Neuronal stem cell (in vitro differentiated cells): ENCODE measurements at regions not wholly inside any gene's neighbourhood (a gene's known extent, or its start where the extent isn't known, plus 50 kb on each side); places are given as distances from the start of the nearest gene placed in this dataset.

ENCODE experiments used
- DNase-seq: peaks from one replicate; pipeline ENCODE4 v3.0.0-alpha.2; 2013; ENCODE audit warnings: low spot score
- H2AFZ ChIP-seq: one replicate; pipeline ENCODE4 v1.6.1; 2013; ENCODE audit warnings: mild to moderate bottlenecking, low read length, inconsistent platforms
- H2AK5ac ChIP-seq: 2 replicates; pipeline ENCODE4 v1.6.1; 2013; ENCODE audit warnings: low read depth, mild to moderate bottlenecking, inconsistent platforms, low read length, moderate library complexity, mixed read lengths
- H2BK120ac ChIP-seq: 2 replicates; pipeline ENCODE4 v1.6.1; 2013; ENCODE audit warnings: low read depth, mild to moderate bottlenecking, inconsistent platforms, low read length, moderate library complexity, mixed read lengths
- H2BK12ac ChIP-seq: one replicate; pipeline ENCODE4 v1.6.1; 2013; ENCODE audit warnings: low read length, inconsistent platforms
- H2BK15ac ChIP-seq: 2 replicates; pipeline ENCODE4 v1.6.1; 2013; ENCODE audit warnings: mild to moderate bottlenecking, low read length, inconsistent platforms, mixed read lengths
- H2BK5ac ChIP-seq: one replicate; pipeline ENCODE4 v1.6.1; 2013; ENCODE audit warnings: inconsistent platforms, mild to moderate bottlenecking, low read length, moderate library complexity
- H3K14ac ChIP-seq: one replicate; pipeline ENCODE4 v1.6.1; 2013; ENCODE audit warnings: low read length, inconsistent platforms
- H3K18ac ChIP-seq: 2 replicates; pipeline ENCODE4 v1.6.1; 2013; ENCODE audit warnings: low read length, inconsistent platforms
- H3K23ac ChIP-seq: 2 replicates; pipeline ENCODE4 v1.6.1; 2013; ENCODE audit warnings: low read depth, mild to moderate bottlenecking, mixed read lengths, low read length, inconsistent platforms; ENCODE audit not compliant: poor library complexity
- H3K27ac ChIP-seq: replicated peaks from 3 replicates; pipeline ENCODE4 v1.5.1; 2013; ENCODE audit warnings: low read length, inconsistent platforms
- H3K27me3 ChIP-seq, 3 experiments: 2 replicates each; pipeline ENCODE4 v1.6.1; 2013; ENCODE audit warnings: low read length in 3 of 3, mild to moderate bottlenecking in 2 of 3, inconsistent platforms in 1 of 3, low read depth in 1 of 3, mixed read lengths in 1 of 3, moderate library complexity in 1 of 3; ENCODE audit not compliant: control insufficient read depth in 3 of 3, insufficient read depth in 3 of 3
- H3K36me3 ChIP-seq, 2 donors: replicated peaks in 1 of 2; 2 replicates each; pipeline ENCODE4 v1.6.1; 2013; ENCODE audit warnings: low read length in 2 of 2; ENCODE audit not compliant: control insufficient read depth in 2 of 2, insufficient read depth in 2 of 2
- H3K4ac ChIP-seq: 2 replicates; pipeline ENCODE4 v1.6.1; 2013; ENCODE audit warnings: inconsistent platforms, mild to moderate bottlenecking, low read length, moderate library complexity
- H3K4me1 ChIP-seq, 2 donors: 1 replicate in 1 of 2; 2 replicates in 1 of 2; pipeline ENCODE4 v1.6.1; 2013; ENCODE audit warnings: low read length in 2 of 2, low read depth in 1 of 2; ENCODE audit not compliant: control insufficient read depth in 2 of 2, insufficient read depth in 1 of 2
- H3K4me2 ChIP-seq: one replicate; pipeline ENCODE4 v1.6.1; 2013; ENCODE audit warnings: mild to moderate bottlenecking, low read length, inconsistent platforms; ENCODE audit not compliant: insufficient read depth, poor library complexity, severe bottlenecking
- H3K4me3 ChIP-seq, 2 donors: 2 replicates each; pipeline ENCODE4 v1.5.1; 2013; ENCODE audit warnings: low read length in 2 of 2, mild to moderate bottlenecking in 2 of 2, inconsistent platforms in 1 of 2, moderate library complexity in 1 of 2
- H3K79me1 ChIP-seq: one replicate; pipeline ENCODE4 v1.6.1; 2013; ENCODE audit warnings: low read depth, mild to moderate bottlenecking, inconsistent platforms, low read length, moderate library complexity
- H3K9ac ChIP-seq: one replicate; pipeline ENCODE4 v1.6.1; 2013; ENCODE audit warnings: mild to moderate bottlenecking, low read depth, low read length, inconsistent platforms; ENCODE audit not compliant: poor library complexity
- H3K9me3 ChIP-seq, 2 donors: replicated peaks in 1 of 2; 2 replicates each; pipeline versions ENCODE3 to v1.6.1; 2013; ENCODE audit warnings: low read length in 2 of 2, mild to moderate bottlenecking in 2 of 2, inconsistent platforms in 1 of 2, low read depth in 1 of 2, mixed read lengths in 1 of 2, moderate library complexity in 1 of 2; ENCODE audit not compliant: control insufficient read depth in 2 of 2, insufficient read depth in 1 of 2
- H4K8ac ChIP-seq: one replicate; pipeline ENCODE4 v1.6.1; 2013; ENCODE audit warnings: low read depth, mild to moderate bottlenecking, inconsistent platforms, low read length, moderate library complexity
- H4K91ac ChIP-seq: one replicate; pipeline ENCODE4 v1.6.1; 2013; ENCODE audit warnings: low read length, low read depth, mild to moderate bottlenecking, inconsistent platforms; ENCODE audit not compliant: poor library complexity
- WGBS, 2 donors: extraction: QIAGEN DNeasy Blood & Tissue Kit; methylation state at CpG; one replicate each; pipeline ENCODE4 v1.1.7; 2013; ENCODE audit warnings: missing lambda C conversion rate in 2 of 2, mixed read lengths in 1 of 2; ENCODE audit not compliant: insufficient read length in 2 of 2, insufficient replicate concordance in 1 of 2; ENCODE audit errors: extremely low coverage in 2 of 2; 5-methylcytosine and 5-hydroxymethylcytosine counted together

GRCh38 chr1:79355090-79355489 lies 348.6 kb upstream of the ADGRL4 start:
- H3K27me3 ChIP-seq = no peaks in the 10 kb centered on the region
- H3K18ac ChIP-seq = no peak overlapping the region
- H3K4ac ChIP-seq = no peak overlapping the region
- H4K91ac ChIP-seq = no peak overlapping the region
- H3K4me3 ChIP-seq = no peak overlapping the region
- H3K9ac ChIP-seq = no peak overlapping the region
- H3K79me1 ChIP-seq = no peaks in the 10 kb centered on the region
- no peak overlapping the region for H2BK12ac ChIP-seq
- no peak overlapping the region for H3K14ac ChIP-seq
- H2AFZ ChIP-seq = peak overlapping the region; percentile 53
- H2BK5ac ChIP-seq = no peak overlapping the region
- H2BK120ac ChIP-seq = no peak overlapping the region
- H4K8ac ChIP-seq = no peak overlapping the region
- no peak overlapping the region for H2BK15ac ChIP-seq
- no peak overlapping the region for H3K23ac ChIP-seq
- H3K9me3 ChIP-seq = no peaks in the 10 kb centered on the region
- no peak for DNase-seq
- H3K4me2 ChIP-seq = no peak overlapping the region
- no peak overlapping the region for H2AK5ac ChIP-seq
- H3K36me3 ChIP-seq = no peaks in the 10 kb centered on the region
- WGBS, 2 donors = no CpG with 5 or more reads among the region's 4 CpGs
- H3K4me1 ChIP-seq = peaks cover 0 to 2% of the 10 kb centered on the region in 2 donors
- no peak overlapping the region for H3K27ac ChIP-seq

DNA sequence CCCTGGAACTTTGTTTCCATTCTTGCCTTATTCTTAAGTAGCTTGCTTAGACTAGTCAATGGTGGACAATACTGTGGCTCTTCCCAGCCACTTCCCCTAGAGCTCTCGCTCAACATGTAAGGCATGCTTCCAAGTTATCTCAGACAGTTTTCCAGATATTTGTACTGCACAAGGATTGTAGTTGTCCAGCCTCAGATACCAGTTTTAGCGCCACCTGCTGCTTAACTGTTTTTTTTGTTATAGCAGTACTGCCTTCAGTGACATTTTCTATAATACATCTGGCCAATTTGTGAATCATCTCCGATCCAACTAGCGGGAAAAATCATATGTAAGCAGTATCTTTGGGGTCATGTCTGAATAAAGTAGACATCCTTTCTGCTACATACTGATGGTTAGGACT lies 346.7 kb upstream of the ADGRL4 start:
- H2BK15ac ChIP-seq = no peak overlapping the region
- no peaks in the 10 kb centered on the region for H3K9me3 ChIP-seq
- no peak overlapping the region for H2BK12ac ChIP-seq
- H2BK120ac ChIP-seq = no peak overlapping the region
- no peak overlapping the region for H3K18ac ChIP-seq
- WGBS, 2 donors = no CpG with 5 or more reads among the region's 4 CpGs
- no peak overlapping the region for H3K27ac ChIP-seq
- H2AK5ac ChIP-seq = no peak overlapping the region
- H3K9ac ChIP-seq = no peak overlapping the region
- peak overlapping the region; percentile 13 for H2AFZ ChIP-seq
- H3K4me2 ChIP-seq = no peak overlapping the region
- H3K4me3 ChIP-seq = no peak overlapping the region
- no peak overlapping the region for H4K8ac ChIP-seq
- no peaks in the 10 kb centered on the region for H3K36me3 ChIP-seq
- no peak overlapping the region for H2BK5ac ChIP-seq
- H3K79me1 ChIP-seq = no peaks in the 10 kb centered on the region
- no peak overlapping the region for H3K23ac ChIP-seq
- no peaks in the 10 kb centered on the region for H3K27me3 ChIP-seq
- H3K4ac ChIP-seq = no peak overlapping the region
- H3K14ac ChIP-seq = no peak overlapping the region
- no peak for DNase-seq
- H3K4me1 ChIP-seq = peaks cover 0 to 2% of the 10 kb centered on the region in 2 donors
- H4K91ac ChIP-seq = no peak overlapping the region

DNA sequence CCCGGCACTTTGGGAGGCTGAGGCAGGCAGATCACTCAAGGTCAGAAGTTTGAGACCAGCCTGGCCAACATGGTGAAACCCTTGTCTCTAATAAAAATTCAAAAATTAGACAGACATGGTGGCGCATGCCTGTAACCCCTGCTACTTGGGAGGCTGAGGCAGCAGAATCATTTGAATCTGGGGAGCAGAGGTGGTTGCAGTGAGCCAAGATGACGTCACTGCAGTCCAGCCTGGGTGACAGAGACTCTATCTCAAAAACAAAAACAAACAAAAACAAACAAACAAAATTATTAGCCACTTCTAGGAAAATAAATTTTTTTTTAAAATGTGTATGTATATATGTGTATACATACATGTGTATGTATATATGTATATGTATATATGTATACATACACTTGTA lies 320.3 kb upstream of the ADGRL4 start:
- Histone ChIP-seq H3K27ac (no peak overlapping the region), H2BK5ac (no peak overlapping the region), H3K4ac (no peak overlapping the region), H3K36me3 (no peaks in the 10 kb centered on the region), H3K18ac (no peak overlapping the region), H4K91ac (no peak overlapping the region), H2BK15ac (no peak overlapping the region), H2AK5ac (no peak overlapping the region), H2AFZ (no peak overlapping the region), H3K27me3 (no peaks in the 10 kb centered on the region), H2BK12ac (no peak overlapping the region), H4K8ac (no peak overlapping the region), H3K79me1 (no peaks in the 10 kb centered on the region), H3K4me3 (no peak overlapping the region), H3K9ac (no peak overlapping the region), H3K4me2 (no peak overlapping the region), H2BK120ac (no peak overlapping the region), H3K9me3 (no peaks in the 10 kb centered on the region), H3K14ac (no peak overlapping the region), H3K4me1 (no peaks in the 10 kb centered on the region), H3K23ac (no peak overlapping the region)
- no CpG with 5 or more reads among the region's 3 CpGs for WGBS, 2 donors
- DNase-seq = no peak

GRCh38 chr1:79325705-79326104 lies 319.2 kb upstream of the ADGRL4 start:
- no peak overlapping the region for H2AFZ ChIP-seq
- H2BK120ac ChIP-seq = no peak overlapping the region
- H3K4me2 ChIP-seq = no peak overlapping the region
- no peaks in the 10 kb centered on the region for H3K9me3 ChIP-seq
- no peak overlapping the region for H3K14ac ChIP-seq
- H2AK5ac ChIP-seq = no peak overlapping the region
- no peak overlapping the region for H3K27ac ChIP-seq
- H2BK12ac ChIP-seq = no peak overlapping the region
- H2BK15ac ChIP-seq = no peak overlapping the region
- no peak overlapping the region for H3K23ac ChIP-seq
- H3K18ac ChIP-seq = no peak overlapping the region
- no peak overlapping the region for H4K8ac ChIP-seq
- no peak overlapping the region for H3K4ac ChIP-seq
- no peak overlapping the region for H3K9ac ChIP-seq
- H3K79me1 ChIP-seq = no peaks in the 10 kb centered on the region
- H3K27me3 ChIP-seq = no peaks in the 10 kb centered on the region
- H3K4me3 ChIP-seq = no peak overlapping the region
- no peak overlapping the region for H4K91ac ChIP-seq
- no peak overlapping the region for H2BK5ac ChIP-seq
- H3K36me3 ChIP-seq = no peaks in the 10 kb centered on the region
- no peak for DNase-seq
- H3K4me1 ChIP-seq = no peaks in the 10 kb centered on the region
